Smooth muscle cell (in vitro differentiated cells): ENCODE measurements at regions not wholly inside any gene's neighbourhood (a gene's known extent, or its start where the extent isn't known, plus 50 kb on each side); places are given as distances from the start of the nearest gene placed in this dataset.

Experiments used
- DNase-seq: peaks from one replicate; lab custom pipeline; 2025; ENCODE audit not compliant: unreplicated experiment; lab: John Stamatoyannopoulos, UW
- H2AFZ ChIP-seq: fragments of 200-600 bp; sonication (generic); 2 replicates; pipeline ENCODE4 v1.6.0; 2016; ENCODE audit warnings: antibody characterized with exemption, low read depth, mild to moderate bottlenecking
- H3F3A ChIP-seq: fragments of 200-600 bp; sonication (generic); 2 replicates; pipeline ENCODE4 v1.6.0; 2017; ENCODE audit warnings: antibody characterized with exemption, low read depth
- H3K27ac ChIP-seq: fragments of 200-600 bp; sonication (generic); 2 replicates; pipeline ENCODE4 v1.5.1; 2016; ENCODE audit warnings: low read depth, mild to moderate bottlenecking
- H3K27me3 ChIP-seq: fragments of 200-600 bp; sonication (generic); 2 replicates; pipeline ENCODE4 v1.6.1; 2016; ENCODE audit warnings: low read depth, mild to moderate bottlenecking
- H3K36me3 ChIP-seq: fragments of 200-600 bp; sonication (generic); 2 replicates; pipeline ENCODE4 v1.5.1; 2016; ENCODE audit warnings: low read depth
- H3K4me1 ChIP-seq: fragments of 200-600 bp; sonication (generic); 2 replicates; pipeline ENCODE4 v1.5.1; 2016; ENCODE audit warnings: low read depth
- H3K4me2 ChIP-seq: fragments of 200-600 bp; sonication (generic); 2 replicates; pipeline ENCODE4 v1.6.0; 2016; ENCODE audit warnings: mild to moderate bottlenecking
- H3K4me3 ChIP-seq: fragments of 200-600 bp; sonication (generic); 2 replicates; pipeline ENCODE4 v1.5.1; 2016; ENCODE audit warnings: mild to moderate bottlenecking
- H3K79me2 ChIP-seq: fragments of 200-600 bp; sonication (generic); 2 replicates; pipeline ENCODE4 v1.6.0; 2016; ENCODE audit warnings: low read depth, mild to moderate bottlenecking
- H3K9ac ChIP-seq: fragments of 200-600 bp; sonication (generic); 2 replicates; pipeline ENCODE4 v1.6.0; 2016; ENCODE audit warnings: low read depth
- H3K9me3 ChIP-seq: fragments of 200-600 bp; sonication (generic); replicated peaks from 2 replicates; pipeline ENCODE4 v1.5.1; 2016; ENCODE audit warnings: low read depth
- H4K20me1 ChIP-seq: fragments of 200-600 bp; sonication (generic); 2 replicates; pipeline ENCODE4 v1.6.0; 2016; ENCODE audit warnings: low read depth
- WGBS: methylation state at CpG from one replicate; pipeline ENCODE4 v1.1.7; 2016; ENCODE audit warnings: low lambda C conversion rate; 5-methylcytosine and 5-hydroxymethylcytosine counted together
- TF ChIP-seq, protein P1 (sequence below): fragments of 200-600 bp; sonication (generic); IDR thresholded peaks from 2 replicates; pipeline ENCODE4 v1.5.1; 2017; ENCODE audit warnings: borderline replicate concordance, mild to moderate bottlenecking, antibody characterized with exemption; ENCODE audit not compliant: insufficient read depth, poor library complexity, severe bottlenecking

DNA sequence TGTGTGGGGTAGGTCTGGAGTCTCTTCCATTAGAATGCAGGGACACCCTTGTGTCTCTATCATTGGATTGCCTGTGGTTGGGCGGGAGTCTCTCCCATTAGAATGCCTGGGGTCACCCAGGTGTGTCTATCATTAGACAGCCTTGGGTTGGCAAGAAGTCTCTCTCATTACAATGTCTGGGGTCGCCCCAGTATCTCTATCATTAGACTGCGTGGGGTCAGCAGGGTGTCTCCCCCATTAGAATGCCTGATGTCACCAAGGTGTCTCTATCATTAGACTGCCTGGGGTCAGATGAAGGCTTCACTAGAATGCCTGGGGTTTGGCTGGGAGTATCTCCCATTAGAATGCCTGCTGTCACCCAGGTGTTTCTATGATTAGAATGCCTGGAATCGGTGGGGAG lies 1539.0 kb downstream of the UQCRFS1 start:
- Histone ChIP-seq H3K9me3 (peaks cover 2% of the 10 kb centered on the region), H3K27me3 (no peaks in the 10 kb centered on the region), H3K4me3 (no peak overlapping the region), H3K9ac (no peak overlapping the region), H3K79me2 (no peaks in the 10 kb centered on the region), H2AFZ (no peak overlapping the region), H3K4me1 (no peaks in the 10 kb centered on the region), H3F3A (no peaks in the 10 kb centered on the region), H3K4me2 (no peak overlapping the region), H4K20me1 (no peaks in the 10 kb centered on the region), H3K36me3 (no peaks in the 10 kb centered on the region), H3K27ac (no peak overlapping the region)
- TF ChIP-seq, protein P1, sequence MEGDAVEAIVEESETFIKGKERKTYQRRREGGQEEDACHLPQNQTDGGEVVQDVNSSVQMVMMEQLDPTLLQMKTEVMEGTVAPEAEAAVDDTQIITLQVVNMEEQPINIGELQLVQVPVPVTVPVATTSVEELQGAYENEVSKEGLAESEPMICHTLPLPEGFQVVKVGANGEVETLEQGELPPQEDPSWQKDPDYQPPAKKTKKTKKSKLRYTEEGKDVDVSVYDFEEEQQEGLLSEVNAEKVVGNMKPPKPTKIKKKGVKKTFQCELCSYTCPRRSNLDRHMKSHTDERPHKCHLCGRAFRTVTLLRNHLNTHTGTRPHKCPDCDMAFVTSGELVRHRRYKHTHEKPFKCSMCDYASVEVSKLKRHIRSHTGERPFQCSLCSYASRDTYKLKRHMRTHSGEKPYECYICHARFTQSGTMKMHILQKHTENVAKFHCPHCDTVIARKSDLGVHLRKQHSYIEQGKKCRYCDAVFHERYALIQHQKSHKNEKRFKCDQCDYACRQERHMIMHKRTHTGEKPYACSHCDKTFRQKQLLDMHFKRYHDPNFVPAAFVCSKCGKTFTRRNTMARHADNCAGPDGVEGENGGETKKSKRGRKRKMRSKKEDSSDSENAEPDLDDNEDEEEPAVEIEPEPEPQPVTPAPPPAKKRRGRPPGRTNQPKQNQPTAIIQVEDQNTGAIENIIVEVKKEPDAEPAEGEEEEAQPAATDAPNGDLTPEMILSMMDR: no peak
- WGBS: 65% methylated on average over 4 of the region's 4 CpGs
- no peak for DNase-seq

DNA sequence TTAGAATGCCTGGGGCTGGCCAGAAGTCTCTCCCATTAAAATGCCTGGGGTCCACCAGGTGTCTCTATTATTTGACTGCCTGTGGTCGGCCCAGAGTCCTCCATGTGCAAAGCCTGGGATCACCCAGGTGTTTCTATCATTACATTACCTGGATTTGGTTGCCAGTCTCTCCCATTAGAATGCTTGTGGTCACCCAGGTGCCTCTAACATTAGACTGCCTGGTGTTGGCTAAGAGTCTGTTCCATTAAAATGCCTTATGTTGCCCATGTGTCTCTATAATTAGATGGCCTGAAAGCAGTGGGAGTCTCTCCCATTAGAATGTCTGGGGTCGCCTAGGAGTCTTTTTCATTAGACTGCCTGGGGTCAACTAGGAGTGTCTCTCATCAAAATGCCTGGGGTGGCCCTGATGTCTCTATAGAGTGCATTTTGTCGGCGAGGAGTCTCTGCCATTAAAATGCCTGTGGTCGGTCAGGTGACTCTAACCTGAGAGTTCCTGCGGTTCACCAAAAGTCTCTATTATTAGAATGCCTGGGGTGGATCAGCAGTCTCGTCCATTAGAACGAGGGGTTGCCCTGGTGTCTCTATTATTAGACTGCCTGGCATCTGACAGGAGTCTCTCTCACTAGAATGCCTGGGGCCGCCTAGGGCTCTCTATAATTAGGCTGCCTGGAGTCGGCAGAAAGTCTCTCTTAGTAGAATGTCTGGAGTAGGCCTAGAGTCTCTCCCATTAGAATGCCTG lies 1540.5 kb downstream of the UQCRFS1 start:
- no peaks in the 10 kb centered on the region for H3K4me1 ChIP-seq
- H3K4me3 ChIP-seq: no peak overlapping the region
- no peaks in the 10 kb centered on the region for H3K27me3 ChIP-seq
- H3K79me2 ChIP-seq: no peaks in the 10 kb centered on the region
- H3K36me3 ChIP-seq: no peaks in the 10 kb centered on the region
- no peak overlapping the region for H3K9ac ChIP-seq
- H2AFZ ChIP-seq: no peak overlapping the region
- no peak overlapping the region for H3K27ac ChIP-seq
- H3K9me3 ChIP-seq: peaks cover 2% of the 10 kb centered on the region
- TF ChIP-seq, protein P1: no peak
- no peaks in the 10 kb centered on the region for H4K20me1 ChIP-seq
- H3K4me2 ChIP-seq: no peak overlapping the region
- H3F3A ChIP-seq: no peaks in the 10 kb centered on the region
- no peak for DNase-seq
- 69% methylated on average over 10 of the region's 10 CpGs for WGBS

- WGBS: 53% methylated on average over 2 of the region's 2 CpGs
- Histone ChIP-seq H3K36me3 (no peaks in the 10 kb centered on the region), H3K79me2 (no peaks in the 10 kb centered on the region), H3K27ac (no peak overlapping the region), H4K20me1 (no peaks in the 10 kb centered on the region), H3K9me3 (peaks cover 2% of the 10 kb centered on the region), H3K9ac (no peak overlapping the region), H3K4me1 (no peaks in the 10 kb centered on the region), H3F3A (no peaks in the 10 kb centered on the region), H3K27me3 (no peaks in the 10 kb centered on the region), H3K4me2 (no peak overlapping the region), H2AFZ (no peak overlapping the region), H3K4me3 (no peak overlapping the region)
- no peak for DNase-seq
- TF ChIP-seq, protein P1: no peak
These were observed 1541.1 kb downstream of the UQCRFS1 start for GRCh38 chr19:27671876-27672275.

DNA sequence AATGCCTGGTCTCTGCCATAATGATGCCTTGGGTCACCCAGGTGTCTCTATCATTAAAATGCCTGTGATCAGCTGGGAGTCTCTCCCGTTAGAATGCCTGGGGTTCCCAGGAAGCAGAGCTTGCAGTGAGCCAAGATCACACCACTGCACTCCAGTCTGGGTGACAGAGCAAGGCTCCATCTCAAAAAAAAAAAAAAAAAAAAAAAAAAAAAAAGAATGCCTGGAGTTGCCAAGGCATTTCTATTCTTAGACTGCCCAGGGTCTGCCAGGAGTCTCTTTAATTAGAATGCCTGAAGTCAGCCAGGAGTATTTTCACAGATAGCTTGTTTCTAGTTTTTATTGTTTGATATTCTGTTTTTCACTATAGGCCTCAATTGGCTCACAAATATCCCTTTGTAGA lies 1552.5 kb downstream of the UQCRFS1 start:
- Histone ChIP-seq H3K79me2 (no peaks in the 10 kb centered on the region), H3K4me3 (no peak overlapping the region), H3K36me3 (peaks cover 8% of the 10 kb centered on the region), H3K27ac (no peak overlapping the region), H2AFZ (no peak overlapping the region), H3K4me1 (no peaks in the 10 kb centered on the region), H3K9me3 (peaks cover 30% of the 10 kb centered on the region), H4K20me1 (no peaks in the 10 kb centered on the region), H3K9ac (no peak overlapping the region), H3K27me3 (no peaks in the 10 kb centered on the region), H3K4me2 (no peak overlapping the region), H3F3A (no peaks in the 10 kb centered on the region)
- 18% methylated on average over 1 of the region's 1 CpG for WGBS
- TF ChIP-seq, protein P1: no peak
- no peak for DNase-seq
